SK-N-MC (cell line): ENCODE measurements at regions not wholly inside any gene's neighbourhood (a gene's known extent, or its start where the extent isn't known, plus 50 kb on each side); places are given as distances from the start of the nearest gene placed in this dataset.

Experiments
- EZH2 ChIP-seq: fragments of 200-600 bp; sonication (generic); IDR thresholded peaks from one replicate; pipeline ENCODE4 v1.6.1; 2017; ENCODE audit warnings: antibody characterized with exemption
- POLR2AphosphoS5 ChIP-seq: IDR thresholded peaks from 2 replicates; pipeline ENCODE4 v1.6.1; 2012; ENCODE audit warnings: mild to moderate bottlenecking, low read depth, low read length, borderline replicate concordance

GRCh38 chr3:152176241-152176640 is 92.5 kb upstream of the MBNL1 start:
- no peak for TF ChIP-seq POLR2AphosphoS5
- no peak for TF ChIP-seq EZH2
